ENCODE measurements at regions not wholly inside any gene's neighbourhood (a gene's known extent, or its start where the extent isn't known, plus 50 kb on each side); places are given as distances from the start of the nearest gene placed in this dataset.

GRCh38 chr2:138321458-138321857 is 180.1 kb upstream of the SPOPL start:
- TF ChIP-seq POLR2AphosphoS5 (IDR thresholded peaks at IDR 0.05) = no peak
- no peak for TF ChIP-seq CTCF (IDR thresholded peaks at IDR 0.05)
- TF ChIP-seq POLR2A (IDR thresholded peaks at IDR 0.05) = no peak
